SK-N-SH treated with all-trans-retinoic acid at 6 μM for 48 hours (cell line): ENCODE measurements at regions not wholly inside any gene's neighbourhood (a gene's known extent, or its start where the extent isn't known, plus 50 kb on each side); places are given as distances from the start of the nearest gene placed in this dataset.

ENCODE experiments used
- ATAC-seq: fragments of 200-7000 bp; cut with Tn5 transposase; 3 replicates; pipeline ENCODE4 v1.9.1; 2020; ENCODE audit warnings: mild to moderate bottlenecking, moderate library complexity
- ARNTL ChIP-seq: fragments of 450-650 bp; formaldehyde crosslinking; IDR thresholded peaks from 2 replicates; pipeline ENCODE4 v1.5.0; 2020; ENCODE audit warnings: low read depth, mild to moderate bottlenecking, moderate library complexity, borderline replicate concordance
- BACH2 ChIP-seq: fragments of 250-450 bp; sonication (Bioruptor Pico); IDR thresholded peaks from 2 replicates; pipeline ENCODE4 v1.9.0; 2021; ENCODE audit warnings: mild to moderate bottlenecking, borderline replicate concordance
- ESRRG ChIP-seq: fragments of 250-450 bp; sonication (Bioruptor Pico); IDR thresholded peaks from 2 replicates; pipeline ENCODE4 v1.6.1; 2021; ENCODE audit warnings: mild to moderate bottlenecking
- GLIS3 ChIP-seq: fragments of 250-450 bp; sonication (Bioruptor Pico); IDR thresholded peaks from 2 replicates; pipeline ENCODE4 v1.5.0; 2020; ENCODE audit warnings: mild to moderate bottlenecking, moderate library complexity
- OSR1 ChIP-seq: fragments of 250-450 bp; sonication (Bioruptor Pico); IDR thresholded peaks from 2 replicates; pipeline ENCODE4 v1.8.0; 2022; ENCODE audit warnings: moderate library complexity, mild to moderate bottlenecking, inconsistent platforms
- SNAI2 ChIP-seq: fragments of 250-450 bp; sonication (Bioruptor Pico); IDR thresholded peaks from 2 replicates; pipeline ENCODE4 v1.5.0; 2020; ENCODE audit warnings: mild to moderate bottlenecking, moderate library complexity
- TCF4 ChIP-seq: fragments of 250-450 bp; sonication (Bioruptor Pico); IDR thresholded peaks from 2 replicates; pipeline ENCODE4 v1.8.0; 2021; ENCODE audit warnings: mild to moderate bottlenecking, moderate library complexity, borderline replicate concordance
- TOX ChIP-seq: fragments of 250-450 bp; sonication (Bioruptor Pico); IDR thresholded peaks from 2 replicates; pipeline ENCODE4 v1.8.0; 2021; ENCODE audit warnings: mild to moderate bottlenecking, moderate library complexity, borderline replicate concordance
- ZC3H10 ChIP-seq: fragments of 250-450 bp; sonication (Bioruptor Pico); IDR thresholded peaks from 2 replicates; pipeline ENCODE4 v1.5.1; 2021; ENCODE audit warnings: mild to moderate bottlenecking, moderate library complexity
- ZFP30 ChIP-seq: fragments of 450-650 bp; formaldehyde crosslinking; IDR thresholded peaks from 2 replicates; pipeline ENCODE4 v1.5.0; 2022; ENCODE audit warnings: mild to moderate bottlenecking, moderate library complexity
- ZNF565 ChIP-seq: fragments of 450-650 bp; formaldehyde crosslinking; conservative IDR thresholded peaks from 2 replicates; pipeline ENCODE4 v1.5.0; 2020; ENCODE audit warnings: low read depth, mild to moderate bottlenecking, moderate library complexity
- ZNF70 ChIP-seq: fragments of 450-650 bp; formaldehyde crosslinking; IDR thresholded peaks from 2 replicates; pipeline ENCODE4 v1.5.0; 2020; ENCODE audit warnings: mild to moderate bottlenecking, moderate library complexity
- TF ChIP-seq, protein P1 (sequence below): fragments of 250-450 bp; sonication (Bioruptor Pico); IDR thresholded peaks from 2 replicates; pipeline ENCODE4 v1.8.0; 2021; ENCODE audit warnings: low read depth, mild to moderate bottlenecking, moderate library complexity, borderline replicate concordance
- TF ChIP-seq, protein P2 (sequence below): fragments of 250-450 bp; sonication (Bioruptor Pico); IDR thresholded peaks from 2 replicates; pipeline ENCODE4 v1.8.0; 2020; ENCODE audit warnings: mild to moderate bottlenecking, moderate library complexity, borderline replicate concordance
- TF ChIP-seq, protein P3 (sequence below): fragments of 250-450 bp; sonication (Bioruptor Pico); IDR thresholded peaks from 2 replicates; pipeline ENCODE4 v1.5.1; 2021; ENCODE audit warnings: mild to moderate bottlenecking, moderate library complexity
- TF ChIP-seq, protein P4 (sequence below): fragments of 250-450 bp; sonication (Bioruptor Pico); IDR thresholded peaks from 2 replicates; pipeline ENCODE4 v1.5.0; 2020; ENCODE audit warnings: mild to moderate bottlenecking, moderate library complexity
- TF ChIP-seq, protein P5 (sequence below): fragments of 250-450 bp; sonication (Bioruptor Pico); IDR thresholded peaks from 2 replicates; pipeline ENCODE4 v1.5.1; 2020; ENCODE audit warnings: low read depth, mild to moderate bottlenecking, moderate library complexity

DNA sequence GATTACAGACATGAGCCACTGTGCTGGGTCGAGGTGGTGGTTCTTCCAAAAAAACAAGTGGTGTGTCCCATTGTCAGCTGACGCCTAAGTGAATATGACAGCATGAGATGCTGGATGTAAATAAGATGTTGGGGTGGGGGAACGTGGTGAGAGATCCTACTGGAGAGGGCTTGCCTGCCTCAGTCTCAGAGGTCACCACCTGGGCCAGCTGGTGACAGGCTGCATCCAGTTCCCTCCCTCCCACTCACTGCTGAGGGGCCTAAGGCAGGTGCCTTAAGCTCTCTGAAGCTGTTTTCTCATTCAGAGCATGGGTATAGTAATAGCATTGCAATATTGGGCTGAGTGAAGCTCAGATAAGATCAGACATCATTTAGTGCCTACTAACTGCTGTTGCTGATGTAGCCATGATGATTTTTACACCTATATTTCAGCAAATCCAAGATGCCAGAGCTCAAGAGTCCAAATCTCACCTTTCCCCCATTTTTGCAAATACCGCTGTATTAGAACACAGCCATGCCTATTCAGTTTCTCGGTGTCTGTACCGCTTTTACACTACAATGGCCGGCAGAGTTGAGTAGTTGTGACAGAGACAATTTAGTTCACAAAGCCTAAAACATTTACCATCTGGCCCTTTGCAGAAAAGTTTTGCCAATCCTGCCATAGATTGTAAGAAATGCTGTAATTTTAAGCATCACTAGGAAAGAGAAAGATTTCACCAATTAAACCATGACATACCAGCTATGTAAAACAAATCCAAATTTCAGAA is 171.3 kb downstream of the ANKRD60 start:
- ATAC-seq: no peak

DNA sequence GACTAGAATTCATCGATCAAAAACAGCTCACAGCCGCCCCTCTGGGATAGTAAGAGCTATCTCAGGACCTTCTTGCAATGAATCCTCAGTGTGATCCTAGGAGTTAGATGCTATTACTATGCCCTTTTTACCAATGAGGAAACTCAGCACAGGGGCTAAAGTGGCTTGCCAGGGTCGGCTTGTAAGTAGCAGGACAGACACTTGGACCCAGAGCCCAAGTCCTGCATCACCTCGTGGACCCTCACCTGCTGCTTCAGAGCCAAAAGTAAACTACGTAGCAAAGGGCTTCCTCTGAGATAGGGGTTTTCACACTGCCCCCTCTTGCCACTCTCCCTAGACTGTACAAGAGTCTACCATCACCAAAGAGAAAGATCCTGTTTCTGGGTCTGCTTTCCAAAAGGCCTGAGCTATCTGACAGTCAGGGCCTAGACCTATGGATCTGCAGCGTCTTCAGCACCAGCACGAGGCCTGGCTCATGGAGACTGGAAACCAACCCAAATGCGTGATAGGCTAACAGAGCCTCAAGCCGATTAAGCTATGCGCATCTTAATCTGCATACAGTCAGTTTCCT is 172.3 kb downstream of the ANKRD60 start:
- ATAC-seq: no peak
- no peak for TF ChIP-seq BACH2
- TF ChIP-seq, protein P1, sequence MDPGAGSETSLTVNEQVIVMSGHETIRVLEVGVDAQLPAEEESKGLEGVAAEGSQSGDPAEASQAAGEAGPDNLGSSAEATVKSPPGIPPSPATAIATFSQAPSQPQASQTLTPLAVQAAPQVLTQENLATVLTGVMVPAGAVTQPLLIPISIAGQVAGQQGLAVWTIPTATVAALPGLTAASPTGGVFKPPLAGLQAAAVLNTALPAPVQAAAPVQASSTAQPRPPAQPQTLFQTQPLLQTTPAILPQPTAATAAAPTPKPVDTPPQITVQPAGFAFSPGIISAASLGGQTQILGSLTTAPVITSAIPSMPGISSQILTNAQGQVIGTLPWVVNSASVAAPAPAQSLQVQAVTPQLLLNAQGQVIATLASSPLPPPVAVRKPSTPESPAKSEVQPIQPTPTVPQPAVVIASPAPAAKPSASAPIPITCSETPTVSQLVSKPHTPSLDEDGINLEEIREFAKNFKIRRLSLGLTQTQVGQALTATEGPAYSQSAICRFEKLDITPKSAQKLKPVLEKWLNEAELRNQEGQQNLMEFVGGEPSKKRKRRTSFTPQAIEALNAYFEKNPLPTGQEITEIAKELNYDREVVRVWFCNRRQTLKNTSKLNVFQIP: no peak
- TF ChIP-seq, protein P2, sequence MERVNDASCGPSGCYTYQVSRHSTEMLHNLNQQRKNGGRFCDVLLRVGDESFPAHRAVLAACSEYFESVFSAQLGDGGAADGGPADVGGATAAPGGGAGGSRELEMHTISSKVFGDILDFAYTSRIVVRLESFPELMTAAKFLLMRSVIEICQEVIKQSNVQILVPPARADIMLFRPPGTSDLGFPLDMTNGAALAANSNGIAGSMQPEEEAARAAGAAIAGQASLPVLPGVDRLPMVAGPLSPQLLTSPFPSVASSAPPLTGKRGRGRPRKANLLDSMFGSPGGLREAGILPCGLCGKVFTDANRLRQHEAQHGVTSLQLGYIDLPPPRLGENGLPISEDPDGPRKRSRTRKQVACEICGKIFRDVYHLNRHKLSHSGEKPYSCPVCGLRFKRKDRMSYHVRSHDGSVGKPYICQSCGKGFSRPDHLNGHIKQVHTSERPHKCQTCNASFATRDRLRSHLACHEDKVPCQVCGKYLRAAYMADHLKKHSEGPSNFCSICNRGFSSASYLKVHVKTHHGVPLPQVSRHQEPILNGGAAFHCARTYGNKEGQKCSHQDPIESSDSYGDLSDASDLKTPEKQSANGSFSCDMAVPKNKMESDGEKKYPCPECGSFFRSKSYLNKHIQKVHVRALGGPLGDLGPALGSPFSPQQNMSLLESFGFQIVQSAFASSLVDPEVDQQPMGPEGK (CRISPR knock-in tag): no peak
- no peak for TF ChIP-seq TCF4 (CRISPR knock-in tag)
- TF ChIP-seq, protein P3, sequence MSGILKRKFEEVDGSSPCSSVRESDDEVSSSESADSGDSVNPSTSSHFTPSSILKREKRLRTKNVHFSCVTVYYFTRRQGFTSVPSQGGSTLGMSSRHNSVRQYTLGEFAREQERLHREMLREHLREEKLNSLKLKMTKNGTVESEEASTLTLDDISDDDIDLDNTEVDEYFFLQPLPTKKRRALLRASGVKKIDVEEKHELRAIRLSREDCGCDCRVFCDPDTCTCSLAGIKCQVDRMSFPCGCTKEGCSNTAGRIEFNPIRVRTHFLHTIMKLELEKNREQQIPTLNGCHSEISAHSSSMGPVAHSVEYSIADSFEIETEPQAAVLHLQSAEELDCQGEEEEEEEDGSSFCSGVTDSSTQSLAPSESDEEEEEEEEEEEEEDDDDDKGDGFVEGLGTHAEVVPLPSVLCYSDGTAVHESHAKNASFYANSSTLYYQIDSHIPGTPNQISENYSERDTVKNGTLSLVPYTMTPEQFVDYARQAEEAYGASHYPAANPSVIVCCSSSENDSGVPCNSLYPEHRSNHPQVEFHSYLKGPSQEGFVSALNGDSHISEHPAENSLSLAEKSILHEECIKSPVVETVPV (CRISPR knock-in tag): no peak
- TF ChIP-seq, all 23 proteins: peak for 0

More for the DNA sequence above, 171.3 kb downstream of the ANKRD60 start:
- TF ChIP-seq ZFP30 (CRISPR knock-in tag) (no peak), BACH2 (no peak), ZC3H10 (CRISPR knock-in tag) (no peak), ARNTL (CRISPR knock-in tag) (no peak), GLIS3 (no peak)

DNA sequence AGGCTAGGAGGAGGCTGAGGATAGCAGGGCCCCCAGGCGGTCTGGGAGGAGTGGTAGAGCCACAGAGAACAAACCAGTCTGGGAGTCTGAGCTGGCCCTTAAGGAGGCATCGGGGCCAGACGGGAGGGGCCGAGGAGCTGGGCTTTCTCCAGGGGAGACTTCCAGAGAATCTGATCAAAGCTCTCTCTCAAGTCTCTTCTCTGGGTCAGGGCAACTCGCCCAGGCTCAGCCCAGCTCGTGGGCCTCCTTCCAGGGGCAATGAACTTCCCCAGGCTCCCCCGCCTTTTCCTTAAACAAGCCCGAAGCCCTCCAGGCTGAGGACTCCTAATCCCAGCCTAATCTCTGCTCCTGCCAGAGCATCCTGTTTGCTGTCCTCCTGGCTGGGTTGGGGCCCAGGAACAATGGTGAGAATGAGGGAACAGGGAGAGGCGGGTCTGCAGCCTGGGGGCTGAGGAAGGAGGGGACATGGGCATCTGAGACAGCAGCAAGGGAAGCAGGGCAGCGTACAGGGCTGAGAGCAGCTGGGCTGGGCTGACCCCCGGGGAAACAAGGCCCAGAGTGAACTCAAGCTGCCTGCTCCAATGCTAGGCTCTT is 173.6 kb downstream of the ANKRD60 start:
- no peak for ATAC-seq
- TF ChIP-seq TOX: no peak
- TF ChIP-seq, protein P1: no peak
- TF ChIP-seq GLIS3: no peak
- TF ChIP-seq, protein P4, sequence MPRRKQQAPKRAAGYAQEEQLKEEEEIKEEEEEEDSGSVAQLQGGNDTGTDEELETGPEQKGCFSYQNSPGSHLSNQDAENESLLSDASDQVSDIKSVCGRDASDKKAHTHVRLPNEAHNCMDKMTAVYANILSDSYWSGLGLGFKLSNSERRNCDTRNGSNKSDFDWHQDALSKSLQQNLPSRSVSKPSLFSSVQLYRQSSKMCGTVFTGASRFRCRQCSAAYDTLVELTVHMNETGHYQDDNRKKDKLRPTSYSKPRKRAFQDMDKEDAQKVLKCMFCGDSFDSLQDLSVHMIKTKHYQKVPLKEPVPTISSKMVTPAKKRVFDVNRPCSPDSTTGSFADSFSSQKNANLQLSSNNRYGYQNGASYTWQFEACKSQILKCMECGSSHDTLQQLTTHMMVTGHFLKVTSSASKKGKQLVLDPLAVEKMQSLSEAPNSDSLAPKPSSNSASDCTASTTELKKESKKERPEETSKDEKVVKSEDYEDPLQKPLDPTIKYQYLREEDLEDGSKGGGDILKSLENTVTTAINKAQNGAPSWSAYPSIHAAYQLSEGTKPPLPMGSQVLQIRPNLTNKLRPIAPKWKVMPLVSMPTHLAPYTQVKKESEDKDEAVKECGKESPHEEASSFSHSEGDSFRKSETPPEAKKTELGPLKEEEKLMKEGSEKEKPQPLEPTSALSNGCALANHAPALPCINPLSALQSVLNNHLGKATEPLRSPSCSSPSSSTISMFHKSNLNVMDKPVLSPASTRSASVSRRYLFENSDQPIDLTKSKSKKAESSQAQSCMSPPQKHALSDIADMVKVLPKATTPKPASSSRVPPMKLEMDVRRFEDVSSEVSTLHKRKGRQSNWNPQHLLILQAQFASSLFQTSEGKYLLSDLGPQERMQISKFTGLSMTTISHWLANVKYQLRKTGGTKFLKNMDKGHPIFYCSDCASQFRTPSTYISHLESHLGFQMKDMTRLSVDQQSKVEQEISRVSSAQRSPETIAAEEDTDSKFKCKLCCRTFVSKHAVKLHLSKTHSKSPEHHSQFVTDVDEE (CRISPR knock-in tag): no peak
- TF ChIP-seq SNAI2 (CRISPR knock-in tag): no peak
- TF ChIP-seq ARNTL (CRISPR knock-in tag): no peak
- no peak for TF ChIP-seq ZC3H10 (CRISPR knock-in tag)

DNA sequence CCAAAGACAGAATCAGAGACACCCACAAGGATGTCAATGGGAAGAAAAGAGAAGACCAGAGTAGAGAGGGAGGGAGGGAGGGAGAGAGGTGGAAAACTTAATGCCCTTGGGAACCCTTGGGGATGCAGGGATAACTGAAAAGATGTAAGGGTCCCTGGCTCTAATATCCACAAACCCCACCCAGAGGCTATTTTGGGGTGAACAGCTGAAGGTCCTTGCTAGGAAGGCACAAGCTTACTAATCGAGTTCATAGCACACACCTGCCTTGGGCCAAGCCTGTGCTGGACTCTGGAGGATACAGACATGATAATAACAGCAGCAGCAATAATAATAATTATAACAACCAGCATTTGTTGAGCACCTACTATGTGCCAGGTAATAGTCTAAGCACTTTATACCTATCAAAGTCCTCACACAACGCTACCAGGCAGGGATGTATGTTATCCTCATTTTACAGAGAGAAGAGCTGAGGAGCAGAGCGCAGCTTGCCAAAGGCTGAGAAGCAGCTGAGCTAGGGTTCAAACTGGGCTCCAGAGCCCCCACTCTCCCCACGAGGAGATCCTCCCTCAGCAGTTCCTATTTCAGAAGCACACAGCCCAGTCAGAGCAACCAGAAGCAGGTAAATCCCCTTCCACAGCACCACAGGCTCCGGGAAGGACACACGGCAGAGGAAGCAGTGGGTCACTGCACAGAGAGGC is 174.2 kb downstream of the ANKRD60 start:
- ATAC-seq: no peak
- TF ChIP-seq ZNF565 (CRISPR knock-in tag) (no peak), TOX (no peak), ZNF70 (CRISPR knock-in tag) (no peak), GLIS3 (no peak), ZFP30 (CRISPR knock-in tag) (no peak), OSR1 (CRISPR knock-in tag) (no peak), BACH2 (no peak), SNAI2 (CRISPR knock-in tag) (no peak), ESRRG (CRISPR knock-in tag) (no peak)
- TF ChIP-seq, protein P5, sequence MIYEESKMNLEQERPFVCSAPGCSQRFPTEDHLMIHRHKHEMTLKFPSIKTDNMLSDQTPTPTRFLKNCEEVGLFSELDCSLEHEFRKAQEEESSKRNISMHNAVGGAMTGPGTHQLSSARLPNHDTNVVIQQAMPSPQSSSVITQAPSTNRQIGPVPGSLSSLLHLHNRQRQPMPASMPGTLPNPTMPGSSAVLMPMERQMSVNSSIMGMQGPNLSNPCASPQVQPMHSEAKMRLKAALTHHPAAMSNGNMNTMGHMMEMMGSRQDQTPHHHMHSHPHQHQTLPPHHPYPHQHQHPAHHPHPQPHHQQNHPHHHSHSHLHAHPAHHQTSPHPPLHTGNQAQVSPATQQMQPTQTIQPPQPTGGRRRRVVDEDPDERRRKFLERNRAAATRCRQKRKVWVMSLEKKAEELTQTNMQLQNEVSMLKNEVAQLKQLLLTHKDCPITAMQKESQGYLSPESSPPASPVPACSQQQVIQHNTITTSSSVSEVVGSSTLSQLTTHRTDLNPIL (CRISPR knock-in tag): no peak
- TF ChIP-seq, protein P2 (CRISPR knock-in tag): no peak
- TF ChIP-seq, protein P1: no peak
